NCI-H1930 (cell line): ENCODE measurements at regions not wholly inside any gene's neighbourhood (a gene's known extent, or its start where the extent isn't known, plus 50 kb on each side); places are given as distances from the start of the nearest gene placed in this dataset.
"Not testable (repeated sequence)": the region's sequence is repeated elsewhere in the genome, so short reads cannot be mapped to it uniquely, and the experiment has no call there.

Experiments
- DNase-seq, 2 experiments: peaks; one replicate each; lab custom pipeline; 2025; lab: John Stamatoyannopoulos, UW

DNA sequence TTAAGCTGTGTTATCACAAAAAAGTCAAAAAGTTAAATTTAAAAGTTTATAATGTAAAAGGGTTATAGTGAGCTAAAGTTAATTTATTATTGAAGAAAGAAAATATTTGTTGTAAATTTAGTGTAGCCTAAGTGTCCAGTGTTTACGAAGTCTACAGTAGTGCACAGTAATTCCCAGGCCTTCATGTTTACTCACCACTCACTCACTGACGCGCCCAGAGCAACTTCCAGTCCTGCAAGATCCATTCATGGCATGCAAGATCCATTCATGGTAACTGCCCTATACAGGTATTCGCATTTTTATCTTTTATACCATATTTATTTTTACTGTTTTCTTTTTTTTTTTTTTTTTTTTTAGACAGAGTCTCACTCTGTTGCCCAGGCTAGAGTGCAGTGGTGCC lies 69.5 kb downstream of the TPRA1 start:
- DNase-seq = no peak

GRCh38 chr3:127518456-127519081 lies 72.0 kb downstream of the TPRA1 start:
- DNase-seq = no peak

DNA sequence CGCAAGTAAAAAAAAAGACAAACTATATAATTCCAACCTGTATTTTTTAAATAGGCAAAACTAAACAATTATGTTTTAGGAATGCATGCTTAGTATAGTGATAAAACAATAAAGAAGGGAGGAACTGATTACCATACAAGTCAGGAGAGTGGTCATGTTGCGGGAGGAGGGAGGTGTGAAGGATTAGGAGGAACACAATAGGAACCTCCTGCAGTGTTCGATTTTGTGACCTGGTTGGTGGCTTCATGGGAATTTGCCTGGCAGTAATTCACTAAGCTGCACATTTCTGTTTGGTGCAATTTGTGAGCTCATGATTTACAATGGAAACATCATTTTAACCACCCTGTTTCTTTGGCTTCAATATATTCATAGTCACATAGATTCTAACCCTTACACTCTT lies 78.3 kb downstream of the TPRA1 start:
- DNase-seq = no peak

GRCh38 chr3:127501177-127501576 lies 89.4 kb downstream of the TPRA1 start:
- no peak for DNase-seq

GRCh38 chr3:127497676-127498075 lies 92.9 kb downstream of the TPRA1 start:
- DNase-seq = no peak

DNA sequence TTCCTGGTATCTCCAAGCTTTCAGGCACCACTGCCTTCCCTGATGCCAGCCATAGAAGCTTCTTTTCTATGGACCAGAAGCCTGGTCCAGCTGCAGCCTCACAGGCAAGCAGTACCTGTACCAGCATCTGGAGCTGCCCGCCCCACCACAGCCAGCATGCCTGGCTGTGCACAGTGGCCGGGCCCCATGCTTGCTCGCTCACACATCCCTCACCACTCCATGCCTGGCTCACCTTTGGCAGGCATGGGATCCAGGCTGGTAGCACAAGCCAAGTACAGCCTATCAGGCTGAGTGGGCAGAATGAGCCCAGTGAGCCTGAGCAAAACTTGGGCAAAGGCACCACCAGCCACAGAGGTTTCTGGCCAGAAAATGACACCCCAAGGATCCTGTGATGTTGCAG lies 93.4 kb downstream of the TPRA1 start:
- DNase-seq = no peak

- no peak for DNase-seq
These were observed 94.5 kb downstream of the TPRA1 start for GRCh38 chr3:127495821-127496655.

GRCh38 chr3:127493924-127494646 lies 96.4 kb downstream of the TPRA1 start:
- DNase-seq = no peak

DNA sequence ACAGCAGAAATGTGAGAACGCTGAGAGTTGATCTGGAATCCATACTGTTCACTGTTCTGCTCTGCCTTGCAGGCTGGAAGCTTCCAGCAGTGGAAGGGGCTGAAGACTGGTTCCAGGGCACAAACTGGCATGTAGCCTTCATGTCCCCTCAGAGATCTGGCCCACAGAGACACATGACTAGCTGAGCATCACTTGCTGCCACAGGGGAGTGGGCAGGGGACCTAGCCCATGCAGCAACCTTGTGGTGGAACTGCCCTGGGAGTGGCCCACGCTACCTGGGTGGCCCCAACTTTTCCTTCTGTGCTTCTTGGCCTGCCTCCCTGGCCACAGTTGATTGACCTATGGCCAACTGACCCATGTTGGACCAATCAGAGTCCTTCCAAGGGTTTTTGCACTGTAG lies 98.1 kb downstream of the TPRA1 start:
- no peak for DNase-seq

DNA sequence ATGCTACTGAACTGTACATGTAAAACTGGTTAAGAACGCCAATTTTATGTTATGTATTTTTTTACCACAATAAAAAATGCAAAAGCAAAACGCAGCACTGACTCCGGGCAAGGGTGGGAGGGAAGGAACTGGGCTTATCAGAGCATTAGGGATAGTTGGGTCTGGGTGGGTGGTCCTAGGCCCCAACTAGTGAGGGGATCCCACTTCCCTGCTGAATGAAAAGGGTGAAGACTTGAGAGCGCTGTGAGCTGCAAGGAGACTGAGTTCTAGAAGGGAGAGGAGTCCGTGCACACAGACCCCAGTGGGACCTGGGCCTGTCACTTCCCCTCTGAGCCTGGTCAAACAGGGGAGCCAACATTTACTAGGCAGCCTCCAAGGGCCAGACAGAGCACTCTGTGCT lies 98.6 kb downstream of the TPRA1 start:
- DNase-seq = no peak

DNA sequence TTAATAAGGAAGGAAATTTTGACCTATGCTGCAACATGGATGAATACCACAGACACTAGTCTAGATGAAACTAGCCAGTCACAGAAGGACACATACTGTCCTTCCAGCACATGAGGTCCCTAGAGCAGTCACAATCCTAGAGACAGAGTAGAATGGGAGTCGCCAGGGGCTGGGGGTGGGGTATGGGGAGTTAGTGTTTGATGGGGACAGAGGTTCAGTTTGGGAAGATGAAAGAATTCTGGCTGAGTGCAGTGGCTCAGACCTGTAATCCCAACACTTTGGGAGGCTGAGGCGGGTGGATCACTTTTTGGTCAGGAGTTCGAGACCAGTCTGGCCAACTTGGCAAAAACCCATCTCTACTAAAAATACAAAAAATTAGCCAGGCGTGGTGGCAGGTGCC lies 99.2 kb downstream of the TPRA1 start:
- DNase-seq = no peak

DNA sequence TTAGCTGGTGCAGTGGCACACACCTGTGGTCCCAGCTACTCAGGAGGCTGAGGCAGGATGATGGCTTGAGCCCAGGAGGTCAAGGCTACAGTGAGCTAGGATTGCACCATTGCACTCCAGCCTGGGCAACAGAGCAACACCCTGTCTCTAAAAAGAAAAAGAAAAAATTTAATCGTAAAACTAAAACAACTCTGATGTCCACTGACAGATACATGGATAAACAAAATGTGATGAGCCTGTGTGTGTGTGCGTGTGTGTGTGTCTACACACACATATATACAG lies 99.6 kb downstream of the TPRA1 start:
- not testable (repeated sequence) for DNase-seq

DNA sequence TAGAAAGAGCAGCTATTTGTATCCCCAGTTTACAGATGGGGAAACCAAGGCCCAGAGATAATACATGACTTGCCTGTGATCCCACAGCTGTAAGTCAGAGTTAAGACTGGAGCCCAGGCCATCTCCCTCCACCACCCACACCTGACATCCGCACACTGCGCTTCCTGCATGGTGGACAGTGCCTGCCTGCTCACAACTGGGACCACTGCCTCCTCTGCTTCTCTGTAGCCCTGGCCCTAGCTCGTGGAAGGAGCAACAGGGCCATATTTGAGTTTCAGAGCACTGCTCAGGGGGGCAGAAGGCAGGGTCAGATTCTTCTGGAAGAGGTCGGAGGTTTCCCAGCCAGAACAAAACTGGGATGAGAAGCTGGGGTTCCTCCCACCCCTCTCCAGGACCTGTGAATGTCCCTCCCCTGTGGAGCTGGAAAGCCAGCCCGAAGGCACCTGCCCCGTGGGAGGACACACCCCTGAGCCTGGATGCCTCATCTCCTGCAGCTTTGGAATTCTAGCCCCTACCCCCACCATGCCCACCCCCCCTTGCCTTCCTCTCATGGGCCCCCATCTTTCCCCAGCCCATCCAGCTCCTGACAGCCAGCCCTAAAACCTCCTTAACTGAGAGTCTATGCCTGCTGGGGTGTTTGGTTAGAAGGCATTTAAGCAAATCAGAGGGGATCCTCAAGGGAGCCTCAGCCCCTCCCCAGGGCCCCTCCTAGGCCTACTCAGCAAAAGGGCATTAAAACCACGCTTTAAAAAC lies 100.1 kb downstream of the TPRA1 start:
- DNase-seq = no peak

GRCh38 chr3:127489357-127489756 lies 101.2 kb downstream of the TPRA1 start:
- DNase-seq = no peak

- no peak for DNase-seq
These were observed 101.8 kb downstream of the TPRA1 start for GRCh38 chr3:127488740-127489139.

GRCh38 chr3:127488141-127488672 lies 102.3 kb downstream of the TPRA1 start:
- DNase-seq = no peak

GRCh38 chr3:127487196-127487595 lies 103.3 kb downstream of the TPRA1 start:
- no peak for DNase-seq

DNA sequence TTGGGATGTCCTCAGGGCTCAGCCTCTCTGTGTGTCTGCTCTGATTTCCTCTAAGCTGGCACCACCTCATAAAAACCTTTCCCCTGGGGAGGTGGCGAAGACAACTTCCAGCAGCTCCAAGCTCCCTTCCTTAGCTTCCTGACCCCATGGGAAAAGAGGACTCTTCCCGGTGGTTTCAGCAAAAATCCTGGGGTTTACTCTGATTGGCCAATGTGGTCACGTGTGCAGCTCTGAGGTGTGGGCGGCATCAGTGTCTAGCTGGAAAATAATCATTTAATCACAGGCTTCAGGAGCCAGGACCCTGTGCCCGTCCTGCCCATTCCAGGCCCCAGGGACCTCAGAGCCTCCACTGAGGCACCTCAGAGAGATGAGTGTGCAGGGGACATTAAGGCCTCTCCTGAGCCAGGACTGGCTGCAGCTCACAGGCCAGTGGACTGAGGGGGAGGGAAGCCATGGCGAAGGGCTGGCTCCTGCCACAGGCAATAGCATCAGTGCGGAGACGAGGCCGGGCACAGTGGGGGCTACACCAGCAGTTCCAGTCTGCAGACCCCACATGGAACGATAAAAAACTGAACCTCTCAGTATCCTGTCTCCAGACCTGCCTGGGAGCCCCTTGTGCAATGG lies 104.1 kb downstream of the TPRA1 start:
- DNase-seq = no peak

- no peak for DNase-seq
These were observed 105.0 kb downstream of the TPRA1 start for GRCh38 chr3:127485396-127486170.

GRCh38 chr3:127484601-127485388 lies 105.7 kb downstream of the TPRA1 start:
- DNase-seq = no peak
